Lung microvascular endothelial cell (primary cell): ENCODE measurements at regions not wholly inside any gene's neighbourhood (a gene's known extent, or its start where the extent isn't known, plus 50 kb on each side); places are given as distances from the start of the nearest gene placed in this dataset.
A peak's percentile ranks its signal among the peaks of the same experiment; 100 is the strongest.
"Not testable (repeated sequence)": the region's sequence is repeated elsewhere in the genome, so short reads cannot be mapped to it uniquely, and the experiment has no call there.

Experiments used
- DNase-seq, 2 donors: peaks; one replicate each; pipeline versions ENCODE4 v3.0.0 to v3.0.0-alpha.2; 2010; ENCODE audit warnings: low read depth in 2 of 2

GRCh38 chr12:102669056-102669455 is 188.7 kb upstream of the IGF1 start:
- no peak for DNase-seq

- peak in 1 of 2 donors; percentile 0 for DNase-seq
Measured at GRCh38 chr12:102666176-102666575, 185.8 kb upstream of the IGF1 start.

- no peak for DNase-seq
Measured at GRCh38 chr12:102659200-102659911, 179.0 kb upstream of the IGF1 start.

DNA sequence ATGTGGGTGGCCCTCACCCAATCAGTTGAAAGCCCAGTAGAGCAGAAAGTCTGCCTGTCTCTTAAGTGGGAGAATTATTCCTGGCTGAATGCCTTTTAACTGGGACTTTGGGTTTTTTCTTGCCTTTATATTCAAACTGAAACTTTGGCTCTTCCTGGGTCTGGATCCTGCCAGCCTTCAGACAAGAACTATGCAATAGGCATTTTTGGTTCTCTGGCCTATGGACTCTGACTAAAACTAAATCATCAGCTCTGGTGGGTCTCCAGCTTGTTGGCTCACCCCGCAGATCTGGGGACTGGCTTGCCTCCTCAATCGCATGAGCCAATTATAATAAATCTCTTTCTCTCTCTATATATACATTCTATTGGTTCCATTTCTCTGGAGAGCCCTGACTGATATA is 173.0 kb upstream of the IGF1 start:
- DNase-seq, result no peak

DNA sequence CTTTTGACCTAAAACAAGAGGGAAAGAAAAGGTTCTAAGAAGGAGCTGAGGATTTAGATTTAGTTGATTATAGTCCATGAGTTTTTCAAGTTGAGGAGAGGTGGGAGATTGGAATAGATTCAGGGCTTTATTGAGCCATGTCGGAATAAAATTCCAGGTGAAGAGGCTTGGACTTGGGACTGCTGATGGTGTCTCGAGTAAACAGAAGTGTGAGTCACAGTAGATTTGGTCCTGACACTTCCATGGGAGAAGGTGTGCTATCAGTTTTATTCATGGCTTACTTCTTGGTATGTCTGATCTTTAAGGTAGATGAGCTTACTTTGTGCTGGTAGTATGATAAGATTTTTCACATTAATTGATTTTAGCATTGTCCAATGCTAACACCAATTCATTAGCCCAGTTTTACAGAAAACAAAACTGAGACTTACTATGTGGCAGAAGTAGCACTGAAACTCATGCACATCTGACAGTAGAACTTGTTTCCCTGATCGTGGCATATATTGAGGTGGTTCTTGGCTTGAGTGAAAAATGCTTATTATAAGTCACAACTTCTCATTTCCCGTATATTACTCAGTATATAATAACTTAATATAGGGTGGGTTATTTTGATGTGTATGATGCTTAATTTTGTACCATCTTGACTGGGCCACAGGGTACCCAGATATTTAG is 172.4 kb upstream of the IGF1 start:
- no peak for DNase-seq

DNA sequence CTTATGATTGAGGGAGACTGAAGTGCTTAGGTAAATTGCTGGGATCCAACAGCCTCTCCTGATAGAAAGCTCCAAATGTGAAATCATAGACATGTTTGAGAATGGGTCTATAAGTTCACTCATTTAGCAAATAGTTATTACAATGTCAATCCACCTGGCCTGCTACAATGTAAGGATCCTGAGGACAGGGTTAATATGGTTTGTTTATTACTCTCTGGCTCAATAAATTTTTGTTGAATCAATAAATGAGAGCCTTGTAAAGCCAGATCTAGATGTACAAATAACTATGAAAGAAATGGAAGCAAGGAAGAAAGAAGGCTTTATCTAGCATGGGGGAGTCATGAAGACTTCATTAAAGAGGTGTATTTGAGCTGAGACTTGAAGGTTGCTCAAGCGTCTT is 165.6 kb upstream of the IGF1 start:
- no peak for DNase-seq

GRCh38 chr12:102643879-102644575 is 163.7 kb upstream of the IGF1 start:
- DNase-seq, result no peak

DNA sequence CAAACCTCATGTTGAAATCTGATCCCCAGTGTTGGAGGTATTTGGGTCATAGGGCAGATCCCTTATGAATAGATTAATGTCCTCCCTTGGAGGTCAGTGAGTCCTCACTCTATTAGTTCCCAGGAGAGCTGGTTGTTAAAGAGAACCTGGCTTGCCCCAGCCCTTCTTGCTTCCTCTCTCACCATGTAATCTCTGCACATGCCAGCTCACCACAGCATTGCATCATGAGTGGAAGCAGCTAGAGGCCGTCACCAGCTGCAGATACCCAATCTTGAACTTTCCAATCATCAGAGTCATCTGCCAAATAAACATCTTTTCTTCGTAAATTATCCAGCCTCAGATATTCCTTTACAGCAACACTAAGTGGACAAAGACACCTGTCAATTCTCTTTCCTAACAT is 161.8 kb upstream of the IGF1 start:
- DNase-seq, result no peak

DNA sequence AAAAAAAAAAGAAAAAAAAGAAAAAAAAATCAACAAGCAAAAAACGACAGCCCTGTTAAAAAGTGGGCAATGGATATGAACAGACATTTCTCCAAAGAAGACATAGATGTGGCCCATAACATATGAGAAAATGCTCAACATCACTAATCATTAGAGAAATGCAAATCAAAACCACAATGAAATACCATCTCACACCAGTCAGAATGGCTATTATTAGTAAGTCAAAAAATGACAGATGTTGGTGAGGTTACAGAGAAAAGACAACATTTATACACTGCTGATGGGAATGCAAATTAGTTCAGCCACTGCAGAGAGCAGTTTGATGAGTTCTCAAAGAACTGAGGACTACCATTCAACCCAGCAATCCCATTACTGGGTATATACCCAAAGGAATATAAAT is 160.3 kb upstream of the IGF1 start:
- DNase-seq, result not testable (repeated sequence)

- no peak for DNase-seq
Measured at GRCh38 chr12:102638777-102639176, 158.4 kb upstream of the IGF1 start.

GRCh38 chr12:102633981-102634605 is 153.7 kb upstream of the IGF1 start:
- no peak for DNase-seq

DNA sequence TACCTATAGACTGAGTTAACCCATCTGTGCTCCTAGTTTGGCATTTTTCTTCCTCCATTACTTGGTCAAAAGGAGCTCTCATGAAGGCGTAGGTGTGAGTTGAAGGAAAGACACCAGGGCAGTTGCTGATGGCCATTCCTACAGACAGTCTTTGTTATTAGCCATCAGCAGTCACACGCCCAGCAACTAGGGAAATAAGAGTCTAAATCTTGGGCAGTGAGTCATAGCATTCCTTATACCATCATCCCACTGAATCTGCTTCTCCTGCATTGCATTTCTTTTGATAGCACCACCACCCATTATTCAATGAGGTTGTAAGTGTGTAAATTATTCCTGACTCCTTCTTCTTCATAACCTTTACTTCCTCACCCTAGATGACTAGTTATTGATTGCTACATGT is 150.9 kb upstream of the IGF1 start:
- DNase-seq, result no peak

DNA sequence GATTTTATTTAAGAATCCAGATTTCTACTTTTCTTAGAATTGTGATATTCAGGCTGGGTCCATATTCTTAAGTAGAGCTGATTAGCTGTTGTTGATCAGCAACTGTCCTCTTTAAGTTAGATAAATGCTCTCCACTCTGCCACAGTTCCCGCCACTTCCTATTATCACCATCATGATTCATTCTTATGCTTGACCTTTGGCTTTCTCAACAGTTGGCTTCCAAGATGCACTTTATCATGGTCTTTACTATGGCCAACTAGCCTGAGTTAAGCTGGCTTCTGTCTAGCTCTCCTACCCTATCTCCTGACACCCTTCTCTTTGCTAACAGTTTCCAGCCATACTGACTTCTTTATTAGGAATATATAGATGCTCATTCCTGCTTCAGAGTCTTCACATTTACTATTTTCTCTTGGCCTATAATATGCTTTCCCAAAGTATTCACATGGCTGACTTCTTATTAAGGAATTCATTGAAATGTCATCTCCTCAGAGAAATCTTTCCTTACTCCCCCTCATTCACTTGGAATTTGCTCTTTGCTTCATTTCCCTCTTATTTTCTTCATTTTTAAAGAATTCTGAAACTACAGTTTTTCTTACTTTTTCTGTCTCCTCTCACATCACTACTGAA is 149.0 kb upstream of the IGF1 start:
- no peak for DNase-seq

DNA sequence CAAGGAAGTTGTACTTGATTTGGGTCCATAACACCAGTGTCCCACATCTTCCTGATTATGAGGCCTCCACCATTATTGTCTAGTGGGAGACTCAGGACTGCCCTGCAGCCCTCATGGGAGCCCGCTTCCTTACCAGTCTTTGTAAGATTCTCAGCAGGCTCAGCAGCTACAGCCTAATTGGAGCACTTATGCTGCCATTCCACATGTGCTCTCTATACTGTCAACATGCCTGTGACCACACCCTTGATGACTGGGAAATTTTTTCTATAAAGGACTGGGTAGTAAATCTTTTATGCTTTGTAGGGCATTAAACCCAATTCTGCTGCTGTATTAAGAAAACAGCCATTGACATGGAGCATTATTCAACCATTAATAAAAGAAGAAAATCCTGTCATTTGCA is 145.5 kb upstream of the IGF1 start:
- no peak for DNase-seq

GRCh38 chr12:102622618-102623017 is 142.3 kb upstream of the IGF1 start:
- no peak for DNase-seq

- no peak for DNase-seq
Measured at GRCh38 chr12:102618197-102618877, 138.0 kb upstream of the IGF1 start.

GRCh38 chr12:102616692-102617091 is 136.3 kb upstream of the IGF1 start:
- no peak for DNase-seq

DNA sequence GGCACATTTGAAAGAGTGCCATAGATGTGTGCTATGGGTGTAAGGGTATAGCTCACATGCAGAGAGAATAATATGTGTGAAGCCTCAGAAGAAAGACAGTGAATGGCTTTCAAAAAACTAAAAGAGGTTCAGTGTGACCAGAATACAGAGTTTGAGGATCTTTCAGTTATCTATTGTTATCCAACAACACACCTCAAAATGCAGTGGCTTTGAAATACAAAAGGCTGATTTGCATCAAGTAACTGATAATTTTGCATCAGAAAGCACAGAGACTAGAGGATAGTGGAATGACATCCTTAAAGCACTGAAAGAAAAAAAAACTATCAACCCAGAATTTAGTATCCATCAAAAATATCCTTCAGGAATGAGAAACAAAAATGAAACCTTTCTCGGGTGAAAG is 131.6 kb upstream of the IGF1 start:
- DNase-seq, result no peak

DNA sequence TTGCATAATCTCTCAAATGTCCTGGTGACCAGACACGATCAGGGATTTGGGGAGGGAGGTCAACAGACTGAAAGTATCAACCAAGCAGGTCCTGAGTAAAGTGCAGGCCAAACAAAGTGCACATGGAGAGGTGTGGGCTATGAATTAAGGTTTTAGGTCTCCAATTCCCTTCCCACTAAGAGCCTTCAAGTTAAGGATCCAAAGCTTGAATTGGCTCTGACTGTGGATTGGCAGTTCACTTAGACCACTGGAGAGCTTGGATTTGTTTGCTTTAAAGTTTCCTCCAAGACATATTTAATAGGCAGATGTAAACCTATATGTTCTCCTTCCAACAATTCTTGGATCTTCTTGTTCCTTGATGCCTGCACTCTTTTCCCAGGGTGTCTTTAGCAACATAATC is 129.6 kb upstream of the IGF1 start:
- DNase-seq, result no peak

GRCh38 chr12:102603021-102603420 is 122.7 kb upstream of the IGF1 start:
- no peak for DNase-seq

DNA sequence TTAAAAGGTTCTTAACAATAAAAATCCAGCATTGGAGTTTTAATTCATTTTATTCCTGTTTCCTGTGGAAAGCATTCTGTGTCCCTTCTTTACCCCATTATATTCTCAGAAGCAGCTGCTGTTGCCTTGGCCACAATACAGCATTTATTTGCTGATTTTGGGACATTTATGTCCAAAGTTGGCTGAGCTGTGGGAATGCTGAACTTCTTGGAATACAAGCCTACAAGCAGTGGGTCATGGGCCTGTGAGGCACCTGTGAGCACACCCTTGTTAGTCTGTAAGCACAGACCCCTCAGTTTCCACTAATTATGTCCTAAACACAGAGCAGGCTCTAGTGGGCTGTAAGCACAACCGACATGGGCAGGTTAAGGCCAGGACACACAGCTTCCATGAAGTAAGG is 122.2 kb upstream of the IGF1 start:
- DNase-seq, result no peak
